ENCODE measurements at regions not wholly inside any gene's neighbourhood (a gene's known extent, or its start where the extent isn't known, plus 50 kb on each side); places are given as distances from the start of the nearest gene placed in this dataset.

DNA sequence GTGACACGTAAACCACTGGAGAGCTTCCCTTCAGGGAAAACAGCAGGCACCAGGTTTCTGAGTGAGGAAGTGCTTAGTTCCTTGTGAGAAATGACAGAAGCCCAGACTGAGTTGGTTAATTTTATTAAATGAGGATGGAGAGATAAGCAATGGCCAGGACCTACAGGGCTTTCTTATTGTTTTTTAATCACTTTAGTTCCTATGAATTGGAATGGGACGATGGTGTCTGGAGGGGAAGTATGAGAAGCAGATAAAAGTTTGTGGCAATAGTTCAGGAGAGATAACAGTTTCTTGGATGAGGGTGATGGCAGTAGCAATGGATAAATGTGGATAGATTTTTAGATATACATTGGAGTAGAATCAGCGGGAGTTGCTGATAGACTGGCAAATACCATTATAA is 86.5 kb upstream of the PTPRR start:
- Histone ChIP-seq H3K36me3 (ENCODE audit: control insufficient read depth, insufficient read depth, low read length) (no peaks in the 10 kb centered on the region), H3K9ac (ENCODE audit: extremely low read depth, low read length, poor library complexity, severe bottlenecking) (no peak overlapping the region), H3K9me3 (ENCODE audit: control insufficient read depth, low read length) (no peaks in the 10 kb centered on the region), H3K4me1 (ENCODE audit: control insufficient read depth, insufficient read depth, low read length) (no peaks in the 10 kb centered on the region), H3K27ac (ENCODE audit: low read depth, low read length) (no peak overlapping the region), H3K4me3 (ENCODE audit: low read length) (no peak overlapping the region), H3K27me3 (ENCODE audit: control insufficient read depth, insufficient read depth, low read length, poor library complexity, severe bottlenecking) (no peaks in the 10 kb centered on the region)
- H3K27ac Mint-ChIP-seq, result no peak overlapping the region
- H3K27me3 Mint-ChIP-seq (ENCODE audit: insufficient read depth), result no peaks in the 10 kb centered on the region
- no peak overlapping the region for H3K4me3 Mint-ChIP-seq
- WGBS, 2 experiments (ENCODE audit: insufficient coverage in 1 of 2, insufficient read length in 1 of 2), result 75 to 87% methylated on average over 1 to 3 of the region's 3 CpGs
- H3K36me3 Mint-ChIP-seq (ENCODE audit: low read depth), result no peaks in the 10 kb centered on the region
- TF ChIP-seq, protein P1, sequence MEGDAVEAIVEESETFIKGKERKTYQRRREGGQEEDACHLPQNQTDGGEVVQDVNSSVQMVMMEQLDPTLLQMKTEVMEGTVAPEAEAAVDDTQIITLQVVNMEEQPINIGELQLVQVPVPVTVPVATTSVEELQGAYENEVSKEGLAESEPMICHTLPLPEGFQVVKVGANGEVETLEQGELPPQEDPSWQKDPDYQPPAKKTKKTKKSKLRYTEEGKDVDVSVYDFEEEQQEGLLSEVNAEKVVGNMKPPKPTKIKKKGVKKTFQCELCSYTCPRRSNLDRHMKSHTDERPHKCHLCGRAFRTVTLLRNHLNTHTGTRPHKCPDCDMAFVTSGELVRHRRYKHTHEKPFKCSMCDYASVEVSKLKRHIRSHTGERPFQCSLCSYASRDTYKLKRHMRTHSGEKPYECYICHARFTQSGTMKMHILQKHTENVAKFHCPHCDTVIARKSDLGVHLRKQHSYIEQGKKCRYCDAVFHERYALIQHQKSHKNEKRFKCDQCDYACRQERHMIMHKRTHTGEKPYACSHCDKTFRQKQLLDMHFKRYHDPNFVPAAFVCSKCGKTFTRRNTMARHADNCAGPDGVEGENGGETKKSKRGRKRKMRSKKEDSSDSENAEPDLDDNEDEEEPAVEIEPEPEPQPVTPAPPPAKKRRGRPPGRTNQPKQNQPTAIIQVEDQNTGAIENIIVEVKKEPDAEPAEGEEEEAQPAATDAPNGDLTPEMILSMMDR (conservative IDR thresholded peaks at IDR 0.05), result no peak
- H3K9me3 Mint-ChIP-seq, result no peaks in the 10 kb centered on the region
- H3K4me1 Mint-ChIP-seq, result peaks cover 6% of the 10 kb centered on the region
- DNase-seq, result no peak

DNA sequence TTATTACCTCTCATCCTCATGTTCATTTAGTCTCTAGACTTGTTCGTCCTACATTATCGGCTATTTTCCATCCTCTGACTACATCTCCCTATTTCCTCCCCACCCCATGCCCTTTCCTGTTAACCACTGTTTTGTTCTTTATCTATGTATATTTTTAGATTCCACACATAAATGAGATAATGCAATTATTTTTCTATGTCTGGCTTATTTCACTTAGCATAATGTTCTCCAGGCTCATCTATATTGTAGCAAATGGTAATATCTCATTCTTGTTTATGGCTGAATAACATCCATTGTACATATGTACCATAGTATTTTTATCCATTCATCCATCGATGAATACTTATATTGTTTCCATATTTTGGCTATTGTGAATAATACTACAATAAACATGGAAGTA is 84.6 kb upstream of the PTPRR start:
- Histone ChIP-seq H3K4me3 (ENCODE audit: low read length) (no peak overlapping the region), H3K9me3 (ENCODE audit: control insufficient read depth, low read length) (no peaks in the 10 kb centered on the region), H3K27me3 (ENCODE audit: control insufficient read depth, insufficient read depth, low read length, poor library complexity, severe bottlenecking) (no peaks in the 10 kb centered on the region), H3K9ac (ENCODE audit: extremely low read depth, low read length, poor library complexity, severe bottlenecking) (no peak overlapping the region), H3K4me1 (ENCODE audit: control insufficient read depth, insufficient read depth, low read length) (no peaks in the 10 kb centered on the region), H3K36me3 (ENCODE audit: control insufficient read depth, insufficient read depth, low read length) (no peaks in the 10 kb centered on the region), H3K27ac (ENCODE audit: low read depth, low read length) (no peak overlapping the region)
- H3K9me3 Mint-ChIP-seq, result no peaks in the 10 kb centered on the region
- no peak overlapping the region for H3K4me3 Mint-ChIP-seq
- H3K36me3 Mint-ChIP-seq (ENCODE audit: low read depth), result no peaks in the 10 kb centered on the region
- no peaks in the 10 kb centered on the region for H3K27me3 Mint-ChIP-seq (ENCODE audit: insufficient read depth)
- no peak overlapping the region for H3K27ac Mint-ChIP-seq
- TF ChIP-seq, protein P1 (conservative IDR thresholded peaks at IDR 0.05), result no peak
- no peak for DNase-seq
- H3K4me1 Mint-ChIP-seq, result peaks cover 11% of the 10 kb centered on the region
- 94% methylated on average over 2 of the region's 3 CpGs; no CpG with 5 or more reads in 1 of the 2 experiments for WGBS, 2 experiments (ENCODE audit: insufficient coverage in 1 of 2, insufficient read length in 1 of 2)

DNA sequence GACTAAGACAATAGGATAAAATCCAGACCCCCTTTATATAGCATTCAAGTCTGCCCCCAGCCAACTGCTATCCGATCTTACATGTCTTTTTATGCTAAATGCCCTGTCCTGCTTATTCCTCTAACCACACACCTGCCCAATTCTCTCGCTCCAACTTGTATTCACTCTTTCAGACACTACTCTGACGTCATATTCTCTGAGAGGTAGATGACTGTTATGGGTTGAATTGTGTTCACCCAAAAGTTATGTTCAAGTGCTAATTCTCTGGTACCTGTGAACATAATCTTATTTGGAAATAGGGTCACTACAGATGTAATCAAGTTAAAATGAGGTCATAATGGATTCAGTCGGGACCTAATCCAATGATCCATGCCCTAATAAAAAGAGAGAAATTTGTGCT is 84.0 kb upstream of the PTPRR start:
- Histone ChIP-seq H3K9me3 (ENCODE audit: control insufficient read depth, low read length) (no peaks in the 10 kb centered on the region), H3K4me3 (ENCODE audit: low read length) (no peak overlapping the region), H3K27ac (ENCODE audit: low read depth, low read length) (no peak overlapping the region), H3K9ac (ENCODE audit: extremely low read depth, low read length, poor library complexity, severe bottlenecking) (no peak overlapping the region), H3K36me3 (ENCODE audit: control insufficient read depth, insufficient read depth, low read length) (no peaks in the 10 kb centered on the region), H3K4me1 (ENCODE audit: control insufficient read depth, insufficient read depth, low read length) (no peaks in the 10 kb centered on the region), H3K27me3 (ENCODE audit: control insufficient read depth, insufficient read depth, low read length, poor library complexity, severe bottlenecking) (no peaks in the 10 kb centered on the region)
- no peaks in the 10 kb centered on the region for H3K36me3 Mint-ChIP-seq (ENCODE audit: low read depth)
- H3K9me3 Mint-ChIP-seq, result no peaks in the 10 kb centered on the region
- no peak for DNase-seq
- H3K27me3 Mint-ChIP-seq (ENCODE audit: insufficient read depth), result no peaks in the 10 kb centered on the region
- TF ChIP-seq, protein P1 (conservative IDR thresholded peaks at IDR 0.05), result no peak
- 91% methylated on average over 4 of the region's 4 CpGs; no CpG with 5 or more reads in 1 of the 2 experiments for WGBS, 2 experiments (ENCODE audit: insufficient coverage in 1 of 2, insufficient read length in 1 of 2)
- H3K27ac Mint-ChIP-seq, result no peak overlapping the region
- H3K4me3 Mint-ChIP-seq, result no peak overlapping the region
- peaks cover 9% of the 10 kb centered on the region for H3K4me1 Mint-ChIP-seq

All from endodermal cell (in vitro differentiated cells).